Sigmoid colon (tissue), 3 donors: ENCODE measurements at regions not wholly inside any gene's neighbourhood (a gene's known extent, or its start where the extent isn't known, plus 50 kb on each side); places are given as distances from the start of the nearest gene placed in this dataset.

ENCODE experiments used
- POLR2A ChIP-seq, 2 donors: fragments of 450-650 bp; IDR thresholded peaks; one replicate each; pipeline ENCODE4 v1.6.1; 2016; ENCODE audit warnings: antibody characterized with exemption in 2 of 2, mild to moderate bottlenecking in 2 of 2, moderate library complexity in 2 of 2
- TF ChIP-seq, protein P1 (sequence below), 4 experiments: fragments of 450-650 bp in 3 of 4; fragments of 200-600 bp in 1 of 4; IDR thresholded peaks; one replicate each; pipeline ENCODE4 v1.5.1; 2016 to 2019; ENCODE audit warnings: antibody characterized with exemption in 4 of 4, mild to moderate bottlenecking in 3 of 4, moderate library complexity in 2 of 4

DNA sequence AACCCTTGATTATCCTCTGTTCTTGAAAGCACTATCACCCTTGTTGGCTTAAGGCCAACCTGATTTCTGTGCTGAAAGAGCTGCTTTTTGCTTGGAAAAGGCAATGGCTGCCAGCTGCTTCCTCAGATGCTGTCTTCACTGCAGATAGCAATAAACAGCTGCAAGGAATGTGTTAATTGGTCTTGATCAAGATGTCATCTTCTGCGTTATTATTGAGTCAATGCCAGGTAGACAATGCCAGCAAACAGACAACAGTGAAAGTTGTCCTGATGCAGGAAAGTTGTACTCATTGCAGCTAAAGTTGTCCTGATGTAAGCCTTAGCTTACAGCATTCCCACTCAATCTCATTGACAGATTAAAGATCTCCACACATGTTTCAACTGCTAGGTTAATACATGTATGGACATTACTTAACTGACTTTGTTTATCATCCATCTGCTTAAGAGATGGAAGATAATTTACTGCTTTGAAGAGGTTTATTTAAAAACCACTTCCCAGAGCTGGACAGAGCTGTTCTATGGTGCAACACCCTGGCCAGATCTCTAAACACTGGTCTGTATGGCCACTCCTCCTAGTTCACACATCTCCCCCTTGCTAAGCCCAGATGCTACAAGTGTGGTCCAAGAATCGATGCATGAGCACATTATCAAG, 251.0 kb upstream of the MCTP2 start:
- TF ChIP-seq, protein P1, sequence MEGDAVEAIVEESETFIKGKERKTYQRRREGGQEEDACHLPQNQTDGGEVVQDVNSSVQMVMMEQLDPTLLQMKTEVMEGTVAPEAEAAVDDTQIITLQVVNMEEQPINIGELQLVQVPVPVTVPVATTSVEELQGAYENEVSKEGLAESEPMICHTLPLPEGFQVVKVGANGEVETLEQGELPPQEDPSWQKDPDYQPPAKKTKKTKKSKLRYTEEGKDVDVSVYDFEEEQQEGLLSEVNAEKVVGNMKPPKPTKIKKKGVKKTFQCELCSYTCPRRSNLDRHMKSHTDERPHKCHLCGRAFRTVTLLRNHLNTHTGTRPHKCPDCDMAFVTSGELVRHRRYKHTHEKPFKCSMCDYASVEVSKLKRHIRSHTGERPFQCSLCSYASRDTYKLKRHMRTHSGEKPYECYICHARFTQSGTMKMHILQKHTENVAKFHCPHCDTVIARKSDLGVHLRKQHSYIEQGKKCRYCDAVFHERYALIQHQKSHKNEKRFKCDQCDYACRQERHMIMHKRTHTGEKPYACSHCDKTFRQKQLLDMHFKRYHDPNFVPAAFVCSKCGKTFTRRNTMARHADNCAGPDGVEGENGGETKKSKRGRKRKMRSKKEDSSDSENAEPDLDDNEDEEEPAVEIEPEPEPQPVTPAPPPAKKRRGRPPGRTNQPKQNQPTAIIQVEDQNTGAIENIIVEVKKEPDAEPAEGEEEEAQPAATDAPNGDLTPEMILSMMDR (IDR thresholded peaks at IDR 0.05): no peak
- TF ChIP-seq POLR2A (IDR thresholded peaks at IDR 0.05): no peak
